GM21576 (cell line): ENCODE measurements at regions not wholly inside any gene's neighbourhood (a gene's known extent, or its start where the extent isn't known, plus 50 kb on each side); places are given as distances from the start of the nearest gene placed in this dataset.

Experiments
- ATAC-seq: cut with Tn5 transposase; IDR thresholded peaks from one replicate; pipeline ENCODE4 v1.9.1; 2021; ENCODE audit warnings: mild to moderate bottlenecking, moderate library complexity; ENCODE audit not compliant: unreplicated experiment

- no peak for ATAC-seq
Observed at GRCh38 chr7:69126896-69127479, 471.3 kb upstream of the AUTS2 start.

GRCh38 chr7:69129524-69129923 lies 468.8 kb upstream of the AUTS2 start:
- ATAC-seq, result no peak

- no peak for ATAC-seq
Observed at GRCh38 chr7:69129951-69130350, 468.3 kb upstream of the AUTS2 start.

DNA sequence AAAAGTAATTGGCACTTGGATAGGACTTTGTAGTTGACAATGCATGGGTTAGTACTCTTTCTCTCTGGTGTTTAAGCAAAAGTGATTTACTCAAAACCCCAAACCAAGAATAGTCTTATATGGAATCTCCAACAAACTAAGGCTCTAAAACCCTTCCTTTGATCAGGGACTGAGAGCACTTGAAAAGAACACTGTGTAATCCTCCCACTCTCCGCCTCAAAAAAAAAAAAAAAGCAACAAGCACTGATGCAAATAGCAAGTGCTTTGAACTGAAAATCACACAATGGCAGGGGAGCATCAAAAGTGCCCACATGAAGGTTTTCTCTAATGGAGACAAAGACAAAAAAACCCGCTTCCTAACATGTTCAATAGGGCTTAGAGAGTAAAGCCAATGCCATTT lies 467.9 kb upstream of the AUTS2 start:
- no peak for ATAC-seq

DNA sequence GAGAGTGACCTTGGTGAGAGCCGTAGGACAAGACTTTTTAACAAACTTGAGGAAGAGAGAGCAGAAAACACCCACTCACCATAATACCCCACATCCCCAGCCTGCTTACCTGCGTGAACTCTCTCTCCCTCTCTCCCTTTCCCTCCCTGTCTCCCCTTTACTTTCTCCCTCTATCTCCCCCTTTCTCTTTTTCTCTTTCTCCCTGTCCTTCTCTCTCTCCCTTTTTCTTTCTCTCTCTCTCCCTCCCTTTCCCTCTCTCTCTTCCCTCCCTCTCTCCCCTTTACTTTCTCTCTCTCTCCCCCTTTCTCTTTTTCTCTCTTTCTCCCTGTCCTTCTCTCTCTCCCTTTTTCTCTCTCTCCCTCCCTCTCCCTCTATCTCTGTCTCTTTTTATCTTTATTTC lies 464.0 kb upstream of the AUTS2 start:
- ATAC-seq, result no peak

- no peak for ATAC-seq
Observed at GRCh38 chr7:69147631-69148030, 450.6 kb upstream of the AUTS2 start.

DNA sequence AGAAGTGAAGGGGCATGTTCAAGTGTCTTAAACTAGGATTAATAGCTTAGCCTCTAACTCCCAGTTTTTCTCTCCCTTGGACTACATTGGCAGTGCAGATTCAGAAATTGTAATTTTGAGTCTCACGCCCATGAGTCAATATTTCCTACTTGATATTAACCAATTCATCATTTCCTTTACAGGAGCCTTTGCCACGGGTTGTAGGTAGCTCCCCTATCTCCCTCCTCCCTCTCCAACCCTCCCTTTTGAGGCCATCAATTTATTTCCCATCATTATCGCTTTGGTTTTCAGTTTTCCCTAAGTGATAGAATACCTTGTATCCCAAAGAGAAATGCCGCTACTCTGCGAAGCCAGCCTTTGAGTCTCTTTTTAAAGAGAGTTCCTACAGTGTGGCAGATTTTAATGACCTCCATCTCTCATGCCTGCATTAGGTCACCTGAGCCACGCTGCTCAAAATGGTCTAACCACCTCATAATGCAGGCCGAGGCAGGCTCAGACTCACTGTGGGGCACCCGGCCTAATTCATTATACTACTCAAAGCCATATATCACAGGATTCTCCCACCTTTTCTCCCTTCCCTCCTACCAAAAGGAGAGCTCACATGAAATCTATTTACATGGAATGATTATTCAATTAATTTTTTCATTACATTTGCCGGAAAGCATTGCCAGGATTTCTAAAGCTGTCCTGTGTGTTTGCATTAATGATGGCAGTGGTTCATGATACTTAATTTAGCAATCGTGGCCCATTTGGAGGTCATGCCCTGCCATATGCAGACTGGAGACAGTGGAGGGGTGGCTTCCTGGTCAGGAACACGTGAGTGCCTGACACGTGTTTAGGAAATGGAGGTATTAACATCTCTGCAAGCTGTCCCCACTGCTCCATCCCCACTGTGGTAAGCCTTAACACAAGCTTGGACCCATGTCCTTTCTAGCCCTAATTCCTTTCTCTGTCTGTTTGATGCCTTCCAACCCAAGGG lies 448.2 kb upstream of the AUTS2 start:
- no peak for ATAC-seq

GRCh38 chr7:69162326-69162725 lies 435.9 kb upstream of the AUTS2 start:
- no peak for ATAC-seq

- no peak for ATAC-seq
Observed at GRCh38 chr7:69162931-69163670, 435.2 kb upstream of the AUTS2 start.

- ATAC-seq, result no peak
Observed at GRCh38 chr7:69166979-69167516, 431.2 kb upstream of the AUTS2 start.

GRCh38 chr7:69169386-69169785 lies 428.9 kb upstream of the AUTS2 start:
- no peak for ATAC-seq

DNA sequence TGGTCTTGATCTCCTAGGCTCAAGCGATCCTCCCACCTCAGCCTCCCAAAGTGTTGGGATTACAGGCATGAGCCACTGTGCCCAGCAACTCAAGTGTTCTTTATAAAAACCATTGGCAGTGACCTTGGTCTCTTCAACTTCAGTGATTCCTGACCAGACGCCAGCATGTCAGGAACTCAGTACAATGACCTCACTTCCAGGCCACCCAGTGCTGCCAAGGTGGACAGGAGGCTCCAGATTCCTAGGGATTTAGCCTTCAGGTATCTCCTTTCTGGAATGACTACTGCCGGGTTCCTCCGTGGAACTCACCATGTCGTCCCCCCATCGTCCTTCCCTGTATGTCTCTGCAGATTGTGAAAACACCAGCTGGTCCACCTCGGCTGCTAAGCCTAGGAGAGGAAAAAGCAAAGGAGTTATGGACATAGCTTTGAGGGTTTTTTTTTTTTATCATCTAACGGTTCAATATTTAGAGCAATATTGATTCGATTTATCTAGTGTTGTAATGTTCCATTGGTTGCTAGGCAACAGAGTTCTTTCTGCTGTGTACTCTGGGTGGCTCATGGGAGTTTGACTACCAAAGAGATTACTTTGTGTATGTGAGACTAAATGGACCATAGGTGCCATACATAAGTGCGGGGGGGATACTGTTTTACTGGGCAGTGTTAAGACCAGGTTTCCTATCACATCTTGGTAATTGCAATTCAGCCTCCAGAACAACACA lies 425.8 kb upstream of the AUTS2 start:
- no peak for ATAC-seq

- ATAC-seq, result no peak
Observed at GRCh38 chr7:69173341-69173740, 424.9 kb upstream of the AUTS2 start.

DNA sequence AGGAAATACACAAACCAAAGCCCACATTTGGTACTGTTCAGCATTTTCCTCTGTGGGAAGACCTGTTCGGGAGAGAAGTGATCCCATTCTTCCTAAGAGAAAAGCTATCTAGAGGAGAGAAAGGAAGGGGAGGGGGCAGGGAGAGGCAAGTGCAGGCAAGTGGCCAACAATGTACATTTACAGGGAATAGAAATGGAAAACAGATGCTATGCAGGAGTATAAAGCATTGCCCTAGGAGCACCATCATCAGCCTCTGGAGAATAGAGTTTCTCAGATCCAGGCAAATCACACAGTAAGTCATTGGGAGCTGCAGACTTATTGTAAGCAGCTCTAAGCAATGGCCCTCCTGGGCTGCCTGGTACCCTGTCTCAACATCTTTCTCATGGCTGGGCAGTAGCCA lies 424.4 kb upstream of the AUTS2 start:
- no peak for ATAC-seq

GRCh38 chr7:69176841-69177240 lies 421.4 kb upstream of the AUTS2 start:
- no peak for ATAC-seq

DNA sequence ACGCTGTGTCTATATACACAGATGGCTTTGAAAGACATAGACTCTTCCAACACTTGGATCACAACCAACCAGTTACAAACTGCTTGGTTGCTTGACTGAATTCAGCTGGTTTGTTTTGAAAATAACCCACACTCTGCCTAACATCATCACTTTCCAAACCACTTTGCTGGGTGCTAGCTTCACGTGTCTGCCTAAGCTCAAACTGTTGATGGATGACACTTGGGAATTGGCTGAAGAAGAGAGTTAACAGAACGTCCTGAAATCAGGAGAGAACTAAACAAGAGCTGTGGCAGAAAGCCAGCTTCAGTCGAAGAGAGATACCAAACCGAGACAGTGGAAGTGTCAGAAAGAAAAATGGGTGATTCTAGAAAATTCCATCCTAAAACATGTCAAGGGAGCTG lies 420.8 kb upstream of the AUTS2 start:
- no peak for ATAC-seq

GRCh38 chr7:69177941-69178494 lies 420.3 kb upstream of the AUTS2 start:
- no peak for ATAC-seq

- no peak for ATAC-seq
Observed at GRCh38 chr7:69180662-69181061, 417.6 kb upstream of the AUTS2 start.

DNA sequence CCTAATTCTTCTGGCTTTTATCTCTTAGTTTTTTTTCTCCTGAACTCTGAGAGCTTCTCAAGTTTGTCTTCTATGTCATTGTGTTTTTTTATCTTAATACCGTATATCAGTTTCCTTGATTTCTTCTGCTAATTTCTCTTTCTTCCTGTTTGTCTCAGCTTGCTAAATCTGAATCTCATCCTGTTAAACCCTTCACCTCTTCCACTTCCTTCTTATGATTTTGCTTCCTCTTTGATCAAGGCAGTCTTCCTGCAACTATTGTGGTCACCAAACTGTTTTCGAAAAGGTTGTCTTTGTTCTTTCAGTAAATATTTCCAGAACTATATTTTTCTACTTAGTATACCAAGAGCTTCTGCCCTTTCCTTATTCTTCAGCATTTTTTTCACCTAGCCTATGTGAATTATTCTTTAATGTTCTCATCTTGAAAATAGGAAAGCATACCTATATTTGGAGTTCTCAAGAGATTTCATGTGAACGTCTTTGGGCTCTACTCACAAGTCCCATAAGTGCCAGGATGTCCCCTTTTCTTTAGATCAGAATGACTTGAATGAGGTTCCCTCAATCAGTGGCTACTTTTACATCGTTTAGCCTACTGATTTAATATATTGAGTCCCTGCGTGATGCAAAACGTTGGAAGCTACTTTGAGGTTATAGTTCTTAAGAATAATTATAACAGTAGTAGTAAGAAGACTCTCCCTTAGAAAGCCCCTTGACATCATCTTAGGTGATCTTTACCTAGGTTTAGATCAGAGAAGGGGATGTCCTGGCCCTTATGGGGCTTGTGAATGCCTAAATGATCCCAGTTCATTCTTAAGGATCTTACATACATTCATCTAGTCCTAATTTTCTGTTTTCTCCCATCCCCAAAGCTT lies 415.4 kb upstream of the AUTS2 start:
- ATAC-seq, result no peak
